ENCODE measurements at regions not wholly inside any gene's neighbourhood (a gene's known extent, or its start where the extent isn't known, plus 50 kb on each side); places are given as distances from the start of the nearest gene placed in this dataset.

DNA sequence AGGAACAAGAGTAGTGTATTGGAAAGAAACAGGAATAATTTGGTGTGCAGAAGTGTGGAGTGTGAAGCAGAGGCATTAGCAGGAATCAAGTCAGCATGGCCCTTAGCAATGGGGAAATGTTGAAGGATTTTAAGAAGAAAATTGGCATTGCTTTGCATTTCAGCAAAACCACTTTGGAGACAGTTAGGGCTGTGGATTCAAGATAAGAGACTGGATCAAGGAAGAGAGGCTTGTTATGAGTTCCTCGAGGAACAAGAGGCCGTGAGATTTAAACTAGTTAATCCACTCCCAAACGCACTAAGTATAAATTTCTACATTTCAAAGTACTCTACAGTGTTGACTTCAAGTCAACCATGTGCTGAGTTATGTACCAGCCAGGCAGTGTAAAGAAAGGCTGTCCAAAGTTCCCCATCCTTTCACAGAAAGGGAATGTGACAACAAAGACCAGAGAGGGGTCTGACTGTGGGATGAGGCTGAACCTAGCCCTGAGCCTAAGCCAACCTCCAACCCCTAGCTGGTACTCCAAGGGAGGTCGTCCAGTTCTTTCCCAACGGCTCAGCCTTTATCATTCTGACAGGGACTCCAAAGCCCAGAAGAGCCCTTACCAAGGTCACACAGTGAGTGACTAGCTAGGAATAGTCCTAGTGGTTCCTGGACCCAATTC, 91.2 kb upstream of the BMP4 start:
- TF ChIP-seq, protein P1, sequence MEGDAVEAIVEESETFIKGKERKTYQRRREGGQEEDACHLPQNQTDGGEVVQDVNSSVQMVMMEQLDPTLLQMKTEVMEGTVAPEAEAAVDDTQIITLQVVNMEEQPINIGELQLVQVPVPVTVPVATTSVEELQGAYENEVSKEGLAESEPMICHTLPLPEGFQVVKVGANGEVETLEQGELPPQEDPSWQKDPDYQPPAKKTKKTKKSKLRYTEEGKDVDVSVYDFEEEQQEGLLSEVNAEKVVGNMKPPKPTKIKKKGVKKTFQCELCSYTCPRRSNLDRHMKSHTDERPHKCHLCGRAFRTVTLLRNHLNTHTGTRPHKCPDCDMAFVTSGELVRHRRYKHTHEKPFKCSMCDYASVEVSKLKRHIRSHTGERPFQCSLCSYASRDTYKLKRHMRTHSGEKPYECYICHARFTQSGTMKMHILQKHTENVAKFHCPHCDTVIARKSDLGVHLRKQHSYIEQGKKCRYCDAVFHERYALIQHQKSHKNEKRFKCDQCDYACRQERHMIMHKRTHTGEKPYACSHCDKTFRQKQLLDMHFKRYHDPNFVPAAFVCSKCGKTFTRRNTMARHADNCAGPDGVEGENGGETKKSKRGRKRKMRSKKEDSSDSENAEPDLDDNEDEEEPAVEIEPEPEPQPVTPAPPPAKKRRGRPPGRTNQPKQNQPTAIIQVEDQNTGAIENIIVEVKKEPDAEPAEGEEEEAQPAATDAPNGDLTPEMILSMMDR (IDR thresholded peaks at IDR 0.05) = no peak

DNA sequence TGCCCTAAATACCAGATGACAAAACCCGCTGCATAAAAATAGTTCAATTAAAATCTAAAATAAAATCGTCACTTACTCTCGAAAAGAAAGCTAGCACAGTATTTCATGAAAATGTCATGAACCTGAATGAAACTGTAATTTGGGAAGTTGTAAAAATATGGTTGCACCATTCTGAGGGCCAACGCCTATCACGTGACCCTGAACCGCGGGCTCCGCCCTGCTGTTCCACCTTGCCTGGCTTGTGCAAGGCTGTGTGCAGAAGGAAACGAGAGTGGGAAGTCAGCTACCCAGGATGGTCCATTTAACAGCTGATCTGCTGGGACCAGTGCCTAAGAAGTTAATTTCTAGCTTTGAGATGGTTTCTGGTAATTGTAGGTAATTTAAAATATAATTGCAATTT, 91.7 kb upstream of the BMP4 start:
- TF ChIP-seq, protein P1 (IDR thresholded peaks at IDR 0.05) = no peak

DNA sequence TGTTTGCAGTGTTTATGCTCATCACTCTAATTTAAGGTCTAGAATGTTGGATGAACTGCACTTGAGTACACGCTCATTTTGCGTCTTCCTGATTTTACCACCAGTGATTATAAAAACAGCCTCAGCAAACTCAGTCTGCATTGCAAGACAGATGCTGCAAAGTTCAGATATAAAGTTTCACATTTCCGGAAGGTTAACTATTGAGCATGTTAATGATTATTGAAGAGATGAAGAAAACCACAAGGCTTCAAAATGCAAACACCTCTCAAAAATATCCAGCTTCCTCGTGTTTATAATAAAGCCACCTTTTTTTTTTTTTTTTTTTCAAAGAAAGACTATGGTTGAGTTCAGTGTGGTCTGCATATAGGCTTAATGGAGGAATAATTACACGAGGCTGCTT, 92.1 kb upstream of the BMP4 start:
- TF ChIP-seq, protein P1 (IDR thresholded peaks at IDR 0.05) = no peak

DNA sequence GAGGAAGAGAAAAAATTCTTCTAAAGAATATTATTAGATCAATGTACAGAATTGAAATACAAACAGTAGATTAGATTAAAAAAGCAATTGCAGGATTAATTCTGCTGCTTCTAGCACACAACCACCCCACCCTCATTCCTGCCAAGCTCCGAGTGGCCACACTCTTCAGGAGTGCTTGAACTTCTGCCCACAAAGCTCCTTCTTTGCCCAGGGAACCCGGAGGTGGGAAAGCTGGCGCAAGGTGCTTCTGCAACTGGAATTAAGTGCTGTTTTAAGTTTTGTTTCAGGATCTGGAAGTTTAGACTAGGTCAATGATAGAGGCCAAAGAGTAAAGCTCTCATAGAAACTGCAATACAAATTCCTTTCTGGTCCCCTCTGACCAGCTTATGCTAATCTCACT, 94.1 kb upstream of the BMP4 start:
- TF ChIP-seq, protein P1 (IDR thresholded peaks at IDR 0.05) = no peak

DNA sequence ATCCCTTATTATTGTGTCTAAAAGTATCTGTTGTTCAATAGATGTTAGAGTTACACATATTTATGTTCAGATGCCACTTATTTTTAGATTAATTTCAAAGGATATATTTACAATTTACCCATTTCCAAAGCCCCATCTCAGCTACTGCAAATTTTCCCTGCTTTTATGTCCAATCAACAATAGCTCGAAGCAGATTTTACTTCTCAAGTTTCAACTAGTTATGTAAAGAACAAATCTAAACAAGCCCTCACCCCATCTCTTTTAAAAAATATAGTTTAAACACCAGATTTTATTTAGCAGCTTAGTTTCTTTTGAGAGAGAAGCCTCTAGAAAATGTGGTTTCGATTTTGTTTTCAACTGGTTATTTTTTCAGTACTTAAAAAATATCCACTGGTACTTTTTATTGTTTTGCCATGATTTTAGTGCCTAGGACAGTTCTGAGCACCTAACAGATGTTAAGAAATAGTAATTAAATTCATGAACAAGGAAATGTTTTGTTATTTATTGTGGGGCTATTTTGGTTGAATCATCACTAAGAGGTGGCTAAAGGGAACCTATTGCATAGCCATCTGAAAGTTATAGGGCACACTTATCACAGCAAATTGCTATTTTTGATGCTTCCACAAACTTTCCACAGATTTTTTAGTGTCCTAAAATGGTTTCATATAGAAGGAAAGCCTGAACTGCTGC, 96.2 kb upstream of the BMP4 start:
- TF ChIP-seq, protein P1 (IDR thresholded peaks at IDR 0.05) = no peak

DNA sequence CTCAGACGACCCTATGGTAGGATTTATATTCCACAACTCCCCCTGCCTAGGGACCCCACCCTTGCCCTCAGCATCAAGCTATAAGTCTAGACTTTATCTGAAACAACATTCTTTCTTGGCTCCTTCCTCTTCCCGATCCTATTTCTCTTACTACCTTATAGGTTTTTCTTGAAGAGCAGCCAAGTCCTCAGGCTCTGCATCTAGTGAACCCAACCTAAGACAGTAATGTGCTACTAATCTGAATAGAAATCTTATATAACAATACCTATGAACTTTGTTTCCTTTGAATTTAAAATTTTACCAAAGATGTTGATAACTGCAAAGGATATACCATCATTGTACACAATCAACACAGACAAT, 96.7 kb upstream of the BMP4 start:
- TF ChIP-seq, protein P1 (IDR thresholded peaks at IDR 0.05) = no peak

DNA sequence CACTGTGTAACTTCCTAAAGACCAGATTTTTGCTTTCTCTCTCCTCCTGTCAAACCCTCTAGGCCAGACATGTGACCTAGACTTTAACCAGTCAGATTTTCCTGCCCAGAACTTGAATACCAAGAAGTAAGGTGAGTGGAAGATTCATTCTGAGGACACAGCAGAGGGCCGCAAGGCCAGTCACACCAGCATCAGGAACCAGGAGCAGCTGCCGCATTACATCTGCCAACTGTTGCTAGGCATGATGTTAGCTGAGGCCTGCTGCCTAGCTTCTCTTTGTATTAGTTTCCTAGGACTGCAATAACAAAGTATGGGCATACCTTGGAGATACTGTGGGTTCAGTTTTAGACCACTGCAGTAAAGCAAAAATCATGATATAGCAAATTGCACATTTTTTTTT, 101.9 kb upstream of the BMP4 start:
- TF ChIP-seq, protein P1 (IDR thresholded peaks at IDR 0.05) = no peak

Data from LNCAP (cell line).